ENCODE measurements at regions not wholly inside any gene's neighbourhood (a gene's known extent, or its start where the extent isn't known, plus 50 kb on each side); places are given as distances from the start of the nearest gene placed in this dataset.

GRCh38 chr5:118778941-118779340 lies 209.4 kb downstream of the DTWD2 start:
- no peak for DNase-seq

GRCh38 chr5:118777189-118777736 lies 211.1 kb downstream of the DTWD2 start:
- DNase-seq = no peak

- no peak for DNase-seq
Observed at GRCh38 chr5:118776755-118777154, 211.6 kb downstream of the DTWD2 start.

GRCh38 chr5:118775790-118776499 lies 212.4 kb downstream of the DTWD2 start:
- DNase-seq = no peak

- DNase-seq = no peak
Observed at GRCh38 chr5:118768607-118769175, 219.7 kb downstream of the DTWD2 start.

GRCh38 chr5:118762291-118762690 lies 226.1 kb downstream of the DTWD2 start:
- no peak for DNase-seq

- no peak for DNase-seq
Observed at GRCh38 chr5:118761814-118762213, 226.5 kb downstream of the DTWD2 start.

- no peak for DNase-seq
Observed at GRCh38 chr5:118752969-118753368, 235.4 kb downstream of the DTWD2 start.

GRCh38 chr5:118736396-118736795 lies 252.0 kb downstream of the DTWD2 start:
- DNase-seq = no peak

GRCh38 chr5:118733394-118733793 lies 255.0 kb downstream of the DTWD2 start:
- DNase-seq = no peak

- DNase-seq = no peak
Observed at GRCh38 chr5:118728191-118728590, 260.2 kb downstream of the DTWD2 start.

- no peak for DNase-seq
Observed at GRCh38 chr5:118726891-118727290, 261.5 kb downstream of the DTWD2 start.

- peak; percentile 19 for DNase-seq
Observed at GRCh38 chr5:118723021-118723338, 265.4 kb downstream of the DTWD2 start.

GRCh38 chr5:118722122-118723020 lies 266.0 kb downstream of the DTWD2 start:
- DNase-seq = no peak

- DNase-seq = no peak
Observed at GRCh38 chr5:118711727-118712126, 276.6 kb downstream of the DTWD2 start.

- no peak for DNase-seq
Observed at GRCh38 chr5:118705959-118706667, 282.2 kb downstream of the DTWD2 start.

GRCh38 chr5:118703241-118703640 lies 285.1 kb downstream of the DTWD2 start:
- DNase-seq = no peak

- no peak for DNase-seq
Observed at GRCh38 chr5:118701791-118702190, 286.6 kb downstream of the DTWD2 start.

GRCh38 chr5:118700510-118700909 lies 287.8 kb downstream of the DTWD2 start:
- DNase-seq = no peak

GRCh38 chr5:118698774-118699173 lies 289.6 kb downstream of the DTWD2 start:
- no peak for DNase-seq

GRCh38 chr5:118696076-118696475 lies 292.3 kb downstream of the DTWD2 start:
- no peak for DNase-seq

- peak; percentile 95 for DNase-seq
Observed at GRCh38 chr5:118692811-118693342, 295.5 kb downstream of the DTWD2 start.

Measured in tongue (tissue), 1 donor.